A549 (cell line): ENCODE measurements at regions not wholly inside any gene's neighbourhood (a gene's known extent, or its start where the extent isn't known, plus 50 kb on each side); places are given as distances from the start of the nearest gene placed in this dataset.

ENCODE experiments used
- ATAC-seq, 2 experiments: fragments of 200-7000 bp in 1 of 2; fragments of >200 bp in 1 of 2; cut with Nextera tagmentation in 1 of 2; cut with Tn5 transposase in 1 of 2; 3 replicates each; pipeline versions ENCODE4 v1.8.0 to v1.9.1; 2018 to 2020; ENCODE audit warnings: mild to moderate bottlenecking in 1 of 2, moderate library complexity in 1 of 2
- CTCF ChIA-PET: fragments of 300-600 bp; sonication (Branson Sonifier 250); formaldehyde crosslinking; extraction: SDS; loops from one replicate; lab custom pipeline; 2021; ENCODE audit warnings: antibody characterized with exemption, inconsistent platforms; lab: Yijun Ruan, JAX
- POLR2A ChIA-PET: fragments of 350-600 bp; formaldehyde crosslinking; extraction: SDS; loops from one replicate; lab custom pipeline; 2021; ENCODE audit warnings: antibody characterized with exemption, inconsistent platforms; lab: Yijun Ruan, JAX
- DNase-seq, 2 experiments: peaks; one replicate each; pipeline versions ENCODE4 v3.0.0 to v3.0.0-alpha.2; 2011 to 2016; ENCODE audit warnings: low read depth in 1 of 2, low spot score in 1 of 2
- FAIRE-seq: peaks from 2 replicates; lab custom pipeline; 2011; peaks lifted over from hg19 to GRCh38; lab: Jason Lieb, UNC
- H3K27ac ChIP-seq, 2 experiments: fragments of >200 bp; sonication (Bioruptor Twin); formaldehyde crosslinking; 3 replicates each; pipeline ENCODE4 v1.5.1; 2016 to 2017
- H3K4me1 ChIP-seq: fragments of >200 bp; sonication (Bioruptor Twin); formaldehyde crosslinking; 3 replicates; pipeline ENCODE4 v1.6.1; 2016
- H3K4me2 ChIP-seq: fragments of >200 bp; sonication (Bioruptor Twin); formaldehyde crosslinking; 3 replicates; pipeline ENCODE4 v1.6.1; 2016
- H3K4me3 ChIP-seq: fragments of >200 bp; sonication (Bioruptor Twin); formaldehyde crosslinking; 3 replicates; pipeline ENCODE4 v1.5.1; 2016
- H3K9me3 ChIP-seq: fragments of >200 bp; sonication (Bioruptor Twin); formaldehyde crosslinking; 3 replicates; pipeline ENCODE4 v1.6.1; 2016
- CBX2 ChIP-seq: fragments of 200-600 bp; sonication (generic); IDR thresholded peaks from 2 replicates; pipeline ENCODE4 v1.6.1; 2016; ENCODE audit warnings: low read depth, mild to moderate bottlenecking, borderline replicate concordance
- CBX8 ChIP-seq: fragments of 200-600 bp; sonication (generic); IDR thresholded peaks from 2 replicates; pipeline ENCODE4 v1.6.1; 2016
- CEBPB ChIP-seq, 2 experiments: fragments of >200 bp in 1 of 2; sonication (Bioruptor Twin) in 1 of 2; formaldehyde crosslinking in 1 of 2; IDR thresholded peaks; 2 replicates each; pipeline ENCODE4 v1.6.1; 2012 to 2016
- CHD2 ChIP-seq: fragments of 150-350 bp; IDR thresholded peaks from 2 replicates; pipeline ENCODE4 v1.6.1; 2014; ENCODE audit warnings: low read length; ENCODE audit not compliant: partially characterized antibody
- EP300 ChIP-seq, 2 experiments: fragments of >200 bp; sonication (Bioruptor Twin); formaldehyde crosslinking; IDR thresholded peaks; 2 replicates in 1 of 2; 3 replicates in 1 of 2; pipeline ENCODE4 v1.6.1; 2016 to 2017
- ESRRA ChIP-seq: fragments of 150-350 bp; IDR thresholded peaks from 2 replicates; pipeline ENCODE4 v1.6.1; 2014; ENCODE audit warnings: mild to moderate bottlenecking, low read length, borderline replicate concordance
- FOSB ChIP-seq: fragments of 250-450 bp; sonication (Bioruptor Pico); IDR thresholded peaks from 2 replicates; pipeline ENCODE4 v1.5.0; 2020; ENCODE audit warnings: mild to moderate bottlenecking, moderate library complexity
- GATA3 ChIP-seq: IDR thresholded peaks from 2 replicates; pipeline ENCODE4 v1.6.1; 2012; ENCODE audit warnings: borderline replicate concordance
- MAFK ChIP-seq: fragments of 450-650 bp; IDR thresholded peaks from 2 replicates; pipeline ENCODE4 v1.6.1; 2014; ENCODE audit not compliant: partially characterized antibody
- NPAS2 ChIP-seq: fragments of 250-450 bp; sonication (Bioruptor Pico); IDR thresholded peaks from 2 replicates; pipeline ENCODE4 v1.8.0; 2022; ENCODE audit warnings: mild to moderate bottlenecking, moderate library complexity, borderline replicate concordance
- PHF8 ChIP-seq: fragments of 200-600 bp; sonication (generic); IDR thresholded peaks from 2 replicates; pipeline ENCODE4 v1.6.1; 2016; ENCODE audit warnings: low read depth, mild to moderate bottlenecking, antibody characterized with exemption, moderate library complexity, borderline replicate concordance
- SMC3 ChIP-seq: fragments of >200 bp; sonication (Bioruptor Twin); formaldehyde crosslinking; IDR thresholded peaks from 3 replicates; pipeline ENCODE4 v1.6.1; 2018; ENCODE audit warnings: inconsistent platforms
- ZFP36 ChIP-seq: fragments of 450-650 bp; IDR thresholded peaks from 2 replicates; pipeline ENCODE4 v1.6.1; 2014; ENCODE audit warnings: borderline replicate concordance; ENCODE audit not compliant: partially characterized antibody
- ZSCAN20 ChIP-seq: fragments of 250-450 bp; sonication (Bioruptor Pico); IDR thresholded peaks from 2 replicates; pipeline ENCODE4 v1.8.0; 2022; ENCODE audit warnings: mild to moderate bottlenecking, moderate library complexity
- WGBS: methylation state at CpG from one replicate; pipeline ENCODE4 v1.1.6; 2017; ENCODE audit errors: missing lambda C conversion rate; 5-methylcytosine and 5-hydroxymethylcytosine counted together
- TF ChIP-seq, protein P1 (sequence below): fragments of >200 bp; sonication (Bioruptor Twin); formaldehyde crosslinking; IDR thresholded peaks from 3 replicates; pipeline ENCODE4 v1.5.1; 2016
- TF ChIP-seq, protein P2 (sequence below): fragments of >200 bp; sonication (Bioruptor Twin); formaldehyde crosslinking; IDR thresholded peaks from 3 replicates; pipeline ENCODE4 v1.6.1; 2016
- TF ChIP-seq, protein P3 (sequence below): fragments of 250-450 bp; sonication (Bioruptor Pico); IDR thresholded peaks from 2 replicates; pipeline ENCODE4 v1.5.0; 2020; ENCODE audit warnings: low read depth, mild to moderate bottlenecking, moderate library complexity
- TF ChIP-seq, protein P4 (sequence below): fragments of >200 bp; sonication (Bioruptor Twin); formaldehyde crosslinking; IDR thresholded peaks from 2 replicates; pipeline ENCODE4 v1.6.1; 2016
- TF ChIP-seq, protein P5 (sequence below): fragments of 450-650 bp; IDR thresholded peaks from 2 replicates; pipeline ENCODE4 v1.6.1; 2014; ENCODE audit warnings: antibody characterized with exemption

DNA sequence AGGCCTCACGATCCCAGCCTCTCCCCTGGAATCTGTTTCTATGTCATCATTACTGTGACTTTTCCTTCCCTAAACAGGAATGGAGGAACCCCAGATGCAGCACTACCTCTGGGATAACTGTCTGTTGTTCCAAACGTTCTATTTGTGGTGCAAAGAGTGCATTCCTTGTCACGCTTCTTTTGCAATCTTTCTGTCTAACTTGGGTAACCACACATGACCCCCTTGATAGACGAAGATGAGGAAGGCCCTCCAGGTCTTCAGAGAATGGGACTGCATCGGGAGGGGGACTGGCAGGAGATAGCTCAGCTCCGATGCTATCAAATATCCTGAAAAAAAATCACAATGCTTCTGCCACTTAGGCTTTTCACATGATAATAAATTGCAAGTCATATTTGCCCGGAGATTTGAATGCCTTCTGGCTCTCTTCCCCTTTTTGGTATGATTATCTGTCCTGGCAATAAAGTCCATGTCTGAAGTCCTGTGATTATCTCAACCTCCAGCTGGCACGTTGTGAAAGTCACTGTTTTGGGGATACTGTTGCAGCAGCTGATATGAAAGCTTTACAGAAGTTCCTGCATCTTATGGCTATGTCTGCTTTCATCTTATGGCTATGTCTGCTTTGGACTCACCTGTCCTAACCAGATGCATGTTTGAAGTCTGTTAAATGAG is 148.7 kb upstream of the LMO4 start:
- POLR2A ChIA-PET: no interaction called here
- CTCF ChIA-PET: interaction anchor here (0.6 kb wide), 1 partner anchor 624 kb away, joined by 3 read pairs; no protein-coding TSS in a partner anchor

DNA sequence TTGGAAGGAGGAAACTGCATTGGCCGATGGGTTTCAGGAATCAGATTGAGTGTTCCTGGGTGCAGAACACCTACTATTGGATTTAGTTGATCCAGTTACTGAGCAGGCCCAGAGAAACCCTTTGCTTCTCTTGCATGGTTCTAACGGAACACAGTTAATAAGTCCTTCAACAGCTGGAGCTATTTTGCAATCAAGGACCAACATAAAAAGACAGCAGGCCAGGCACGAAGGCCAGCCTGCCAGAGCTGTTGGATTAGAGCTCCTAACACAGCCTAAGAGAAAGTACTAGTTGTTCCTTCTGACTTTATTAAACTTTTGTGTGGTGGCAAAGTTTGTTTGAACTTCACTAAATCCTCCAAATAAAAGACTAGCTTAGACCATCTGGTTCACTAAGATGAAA is 148.0 kb upstream of the LMO4 start:
- no peaks in the 10 kb centered on the region for H3K4me1 ChIP-seq
- TF ChIP-seq CBX8: no peak
- TF ChIP-seq, protein P1, sequence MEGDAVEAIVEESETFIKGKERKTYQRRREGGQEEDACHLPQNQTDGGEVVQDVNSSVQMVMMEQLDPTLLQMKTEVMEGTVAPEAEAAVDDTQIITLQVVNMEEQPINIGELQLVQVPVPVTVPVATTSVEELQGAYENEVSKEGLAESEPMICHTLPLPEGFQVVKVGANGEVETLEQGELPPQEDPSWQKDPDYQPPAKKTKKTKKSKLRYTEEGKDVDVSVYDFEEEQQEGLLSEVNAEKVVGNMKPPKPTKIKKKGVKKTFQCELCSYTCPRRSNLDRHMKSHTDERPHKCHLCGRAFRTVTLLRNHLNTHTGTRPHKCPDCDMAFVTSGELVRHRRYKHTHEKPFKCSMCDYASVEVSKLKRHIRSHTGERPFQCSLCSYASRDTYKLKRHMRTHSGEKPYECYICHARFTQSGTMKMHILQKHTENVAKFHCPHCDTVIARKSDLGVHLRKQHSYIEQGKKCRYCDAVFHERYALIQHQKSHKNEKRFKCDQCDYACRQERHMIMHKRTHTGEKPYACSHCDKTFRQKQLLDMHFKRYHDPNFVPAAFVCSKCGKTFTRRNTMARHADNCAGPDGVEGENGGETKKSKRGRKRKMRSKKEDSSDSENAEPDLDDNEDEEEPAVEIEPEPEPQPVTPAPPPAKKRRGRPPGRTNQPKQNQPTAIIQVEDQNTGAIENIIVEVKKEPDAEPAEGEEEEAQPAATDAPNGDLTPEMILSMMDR: no peak
- no peak for TF ChIP-seq ZSCAN20 (CRISPR knock-in tag)
- no peak for TF ChIP-seq CHD2
- TF ChIP-seq, protein P2, sequence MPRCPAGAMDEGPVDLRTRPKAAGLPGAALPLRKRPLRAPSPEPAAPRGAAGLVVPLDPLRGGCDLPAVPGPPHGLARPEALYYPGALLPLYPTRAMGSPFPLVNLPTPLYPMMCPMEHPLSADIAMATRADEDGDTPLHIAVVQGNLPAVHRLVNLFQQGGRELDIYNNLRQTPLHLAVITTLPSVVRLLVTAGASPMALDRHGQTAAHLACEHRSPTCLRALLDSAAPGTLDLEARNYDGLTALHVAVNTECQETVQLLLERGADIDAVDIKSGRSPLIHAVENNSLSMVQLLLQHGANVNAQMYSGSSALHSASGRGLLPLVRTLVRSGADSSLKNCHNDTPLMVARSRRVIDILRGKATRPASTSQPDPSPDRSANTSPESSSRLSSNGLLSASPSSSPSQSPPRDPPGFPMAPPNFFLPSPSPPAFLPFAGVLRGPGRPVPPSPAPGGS: no peak
- no peak for TF ChIP-seq CBX2
- no peak for TF ChIP-seq ZFP36
- TF ChIP-seq FOSB (CRISPR knock-in tag): no peak
- no peak for TF ChIP-seq GATA3
- no peak for TF ChIP-seq SMC3
- TF ChIP-seq, protein P3, sequence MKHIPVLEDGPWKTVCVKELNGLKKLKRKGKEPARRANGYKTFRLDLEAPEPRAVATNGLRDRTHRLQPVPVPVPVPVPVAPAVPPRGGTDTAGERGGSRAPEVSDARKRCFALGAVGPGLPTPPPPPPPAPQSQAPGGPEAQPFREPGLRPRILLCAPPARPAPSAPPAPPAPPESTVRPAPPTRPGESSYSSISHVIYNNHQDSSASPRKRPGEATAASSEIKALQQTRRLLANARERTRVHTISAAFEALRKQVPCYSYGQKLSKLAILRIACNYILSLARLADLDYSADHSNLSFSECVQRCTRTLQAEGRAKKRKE (CRISPR knock-in tag): no peak
- TF ChIP-seq NPAS2 (CRISPR knock-in tag): no peak
- TF ChIP-seq, all 56 proteins: peak for 0
- POLR2A ChIA-PET: no interaction called here
- ATAC-seq (no peak), FAIRE-seq (no peak), DNase-seq (no peak)
- H3K9me3 ChIP-seq: no peaks in the 10 kb centered on the region
- WGBS: 32% methylated on average over 3 of the region's 3 CpGs
- H3K27ac ChIP-seq: no peak overlapping the region
- no peak overlapping the region for H3K4me3 ChIP-seq
- CTCF ChIA-PET: interaction anchor here (0.8 kb wide), 1 partner anchor 1521 kb away, joined by 3 read pairs; no protein-coding TSS in a partner anchor
- no peak overlapping the region for H3K4me2 ChIP-seq

More for the DNA sequence above, 148.7 kb upstream of the LMO4 start:
- Histone ChIP-seq H3K4me2 (no peak overlapping the region), H3K4me3 (no peak overlapping the region), H3K9me3 (no peaks in the 10 kb centered on the region), H3K27ac (no peak overlapping the region), H3K4me1 (no peaks in the 10 kb centered on the region)
- TF ChIP-seq PHF8 (no peak), MAFK (no peak), ESRRA (no peak), CEBPB (IDR thresholded peaks at IDR 0.05) (no peak), EP300 (IDR thresholded peaks at IDR 0.05) (no peak), NPAS2 (CRISPR knock-in tag) (no peak)
- TF ChIP-seq, protein P4, sequence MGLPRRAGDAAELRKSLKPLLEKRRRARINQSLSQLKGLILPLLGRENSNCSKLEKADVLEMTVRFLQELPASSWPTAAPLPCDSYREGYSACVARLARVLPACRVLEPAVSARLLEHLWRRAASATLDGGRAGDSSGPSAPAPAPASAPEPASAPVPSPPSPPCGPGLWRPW: no peak
- TF ChIP-seq, protein P5, sequence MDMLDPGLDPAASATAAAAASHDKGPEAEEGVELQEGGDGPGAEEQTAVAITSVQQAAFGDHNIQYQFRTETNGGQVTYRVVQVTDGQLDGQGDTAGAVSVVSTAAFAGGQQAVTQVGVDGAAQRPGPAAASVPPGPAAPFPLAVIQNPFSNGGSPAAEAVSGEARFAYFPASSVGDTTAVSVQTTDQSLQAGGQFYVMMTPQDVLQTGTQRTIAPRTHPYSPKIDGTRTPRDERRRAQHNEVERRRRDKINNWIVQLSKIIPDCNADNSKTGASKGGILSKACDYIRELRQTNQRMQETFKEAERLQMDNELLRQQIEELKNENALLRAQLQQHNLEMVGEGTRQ: no peak
- FAIRE-seq (no peak), DNase-seq (no peak), ATAC-seq (no peak)
- WGBS: 32% methylated on average over 8 of the region's 8 CpGs
